Esophagus muscularis mucosa (tissue), 3 donors: ENCODE measurements at regions not wholly inside any gene's neighbourhood (a gene's known extent, or its start where the extent isn't known, plus 50 kb on each side); places are given as distances from the start of the nearest gene placed in this dataset.

Source experiments
- POLR2A ChIP-seq: fragments of 450-650 bp; IDR thresholded peaks from one replicate; pipeline ENCODE4 v1.6.1; 2017; ENCODE audit warnings: antibody characterized with exemption, moderate library complexity, mild to moderate bottlenecking, low read depth
- POLR2AphosphoS5 ChIP-seq, 2 donors: sonication (generic); formaldehyde crosslinking; IDR thresholded peaks; one replicate each; pipeline ENCODE4 v1.6.1; 2017; ENCODE audit warnings: antibody characterized with exemption in 2 of 2
- TF ChIP-seq, protein P1 (sequence below), 3 experiments: fragments of 200-600 bp in 2 of 3; fragments of 450-650 bp in 1 of 3; sonication (generic) in 2 of 3; IDR thresholded peaks; one replicate each; pipeline ENCODE4 v1.5.1; 2017 to 2019; ENCODE audit warnings: antibody characterized with exemption in 3 of 3, mild to moderate bottlenecking in 2 of 3, moderate library complexity in 1 of 3

DNA sequence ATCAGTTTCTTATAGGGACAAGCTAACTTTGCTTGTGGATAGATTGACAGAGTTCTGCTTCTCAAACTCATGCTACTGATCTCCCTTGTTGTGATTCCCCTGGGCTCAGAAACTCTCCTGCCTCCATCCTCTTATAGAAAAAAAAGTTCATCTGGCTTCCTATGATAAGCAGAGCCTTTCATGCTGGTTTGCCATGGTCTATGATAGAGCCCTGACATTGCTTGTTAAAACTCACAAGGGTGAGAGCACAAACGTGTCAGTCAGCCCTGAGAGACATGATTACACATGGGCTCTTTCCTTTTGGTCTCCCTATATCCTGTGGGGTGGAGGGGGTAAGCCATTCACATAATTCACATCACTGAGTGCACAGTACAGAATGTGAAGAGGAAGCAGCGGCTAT is 121.8 kb downstream of the TDRD15 start:
- TF ChIP-seq, protein P1, sequence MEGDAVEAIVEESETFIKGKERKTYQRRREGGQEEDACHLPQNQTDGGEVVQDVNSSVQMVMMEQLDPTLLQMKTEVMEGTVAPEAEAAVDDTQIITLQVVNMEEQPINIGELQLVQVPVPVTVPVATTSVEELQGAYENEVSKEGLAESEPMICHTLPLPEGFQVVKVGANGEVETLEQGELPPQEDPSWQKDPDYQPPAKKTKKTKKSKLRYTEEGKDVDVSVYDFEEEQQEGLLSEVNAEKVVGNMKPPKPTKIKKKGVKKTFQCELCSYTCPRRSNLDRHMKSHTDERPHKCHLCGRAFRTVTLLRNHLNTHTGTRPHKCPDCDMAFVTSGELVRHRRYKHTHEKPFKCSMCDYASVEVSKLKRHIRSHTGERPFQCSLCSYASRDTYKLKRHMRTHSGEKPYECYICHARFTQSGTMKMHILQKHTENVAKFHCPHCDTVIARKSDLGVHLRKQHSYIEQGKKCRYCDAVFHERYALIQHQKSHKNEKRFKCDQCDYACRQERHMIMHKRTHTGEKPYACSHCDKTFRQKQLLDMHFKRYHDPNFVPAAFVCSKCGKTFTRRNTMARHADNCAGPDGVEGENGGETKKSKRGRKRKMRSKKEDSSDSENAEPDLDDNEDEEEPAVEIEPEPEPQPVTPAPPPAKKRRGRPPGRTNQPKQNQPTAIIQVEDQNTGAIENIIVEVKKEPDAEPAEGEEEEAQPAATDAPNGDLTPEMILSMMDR (IDR thresholded peaks at IDR 0.05) = no peak
- TF ChIP-seq POLR2A (no peak), POLR2AphosphoS5 (IDR thresholded peaks at IDR 0.05) (no peak)
